GM19025 (cell line): ENCODE measurements at regions not wholly inside any gene's neighbourhood (a gene's known extent, or its start where the extent isn't known, plus 50 kb on each side); places are given as distances from the start of the nearest gene placed in this dataset.
"Not testable (repeated sequence)": the region's sequence is repeated elsewhere in the genome, so short reads cannot be mapped to it uniquely, and the experiment has no call there.

ENCODE experiments used
- ATAC-seq: cut with Tn5 transposase; IDR thresholded peaks from one replicate; pipeline ENCODE4 v1.9.1; 2021; ENCODE audit warnings: mild to moderate bottlenecking, low read depth, moderate library complexity; ENCODE audit not compliant: unreplicated experiment

GRCh38 chr18:56489893-56490292 lies 148.5 kb downstream of the TXNL1 start:
- ATAC-seq, result no peak

DNA sequence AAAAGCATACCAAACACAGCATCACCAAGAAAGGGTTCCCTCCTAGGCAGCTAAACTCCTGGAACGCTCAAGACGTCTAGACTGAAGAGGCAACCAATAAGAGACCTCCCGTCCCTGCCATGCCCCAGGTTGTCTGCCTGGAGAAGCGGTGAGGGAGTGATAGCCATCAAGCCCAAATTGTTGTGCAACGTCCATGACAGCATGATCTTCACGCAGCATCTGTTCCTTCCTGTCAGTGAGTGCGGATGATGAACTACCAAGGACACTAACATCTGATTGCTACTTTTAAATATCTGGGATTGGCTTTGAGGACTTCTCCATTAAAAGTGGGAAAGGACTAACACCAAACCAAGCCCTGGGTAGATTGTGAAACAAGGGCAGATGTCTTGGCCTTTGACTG lies 149.7 kb downstream of the TXNL1 start:
- ATAC-seq, result no peak

DNA sequence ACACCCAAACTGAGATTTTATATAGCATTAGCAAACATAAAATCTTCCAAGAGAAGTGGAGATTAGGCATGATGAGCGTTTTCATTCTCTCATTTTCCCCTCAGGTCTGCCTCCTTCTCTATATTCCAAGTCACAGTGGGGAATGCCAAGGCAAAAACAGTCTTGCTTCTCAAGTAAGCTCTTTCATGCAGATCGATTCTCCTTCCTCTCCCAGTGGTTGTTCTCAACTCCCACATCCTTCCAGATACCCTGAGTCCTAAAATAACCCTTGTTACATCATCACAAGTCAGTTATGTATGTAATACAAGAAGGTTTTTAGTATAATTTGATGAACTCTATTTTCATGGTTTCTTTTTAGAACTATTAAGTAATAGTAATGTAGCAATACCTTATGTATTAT lies 150.6 kb downstream of the TXNL1 start:
- no peak for ATAC-seq

- ATAC-seq, result no peak
Measured at GRCh38 chr18:56483386-56483785, 155.0 kb downstream of the TXNL1 start.

GRCh38 chr18:56482813-56483212 lies 155.6 kb downstream of the TXNL1 start:
- not testable (repeated sequence) for ATAC-seq

- ATAC-seq, result no peak
Measured at GRCh38 chr18:56481751-56482150, 156.6 kb downstream of the TXNL1 start.

- no peak for ATAC-seq
Measured at GRCh38 chr18:56479841-56480240, 158.6 kb downstream of the TXNL1 start.

DNA sequence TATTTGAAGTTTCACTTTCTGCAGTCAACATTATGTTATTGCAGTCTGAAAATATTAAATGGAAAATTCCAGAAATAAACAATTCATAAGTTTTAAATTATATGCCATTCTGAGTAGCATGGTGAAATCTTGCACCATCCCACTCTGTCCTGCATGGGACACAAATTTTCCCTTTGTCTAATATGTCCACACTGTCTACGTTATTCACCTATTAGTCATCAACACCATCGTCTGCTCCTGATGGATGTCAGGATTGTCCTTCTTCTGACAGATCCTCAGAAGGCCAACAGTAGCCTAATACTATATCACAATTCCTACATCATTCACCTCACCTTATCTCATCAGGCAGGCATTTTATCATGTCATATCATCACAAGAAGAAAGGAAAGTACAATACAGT lies 163.1 kb downstream of the TXNL1 start:
- ATAC-seq, result no peak

DNA sequence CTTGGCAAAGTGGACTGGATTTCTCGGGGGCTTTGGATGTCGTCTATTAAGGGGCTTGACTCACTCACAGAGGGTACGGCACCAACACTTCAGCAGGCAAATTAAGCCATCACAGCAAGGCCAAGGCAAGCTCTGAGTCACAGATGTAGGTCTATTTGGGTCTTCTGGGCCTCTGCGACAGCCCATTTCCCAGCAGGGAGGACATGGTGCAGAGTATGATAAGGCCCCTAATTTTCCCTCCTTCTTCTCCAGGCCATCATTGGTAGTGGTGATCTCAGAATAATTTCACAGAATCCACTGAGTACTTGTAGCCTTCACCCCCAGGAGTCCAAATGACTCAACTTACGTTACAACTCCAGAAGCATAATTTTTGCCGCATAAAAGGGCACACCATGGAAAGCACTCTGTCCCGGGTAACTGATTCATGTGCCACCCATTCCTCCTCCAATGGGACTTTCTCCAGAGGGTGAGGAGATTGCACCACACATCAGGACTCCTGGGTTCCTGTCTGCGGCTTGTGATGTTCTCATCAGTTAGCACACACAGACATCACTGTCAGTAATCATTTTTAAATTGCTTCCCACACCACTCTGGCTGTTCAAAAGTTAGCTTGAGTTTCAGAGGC lies 164.9 kb downstream of the TXNL1 start:
- ATAC-seq, result no peak

DNA sequence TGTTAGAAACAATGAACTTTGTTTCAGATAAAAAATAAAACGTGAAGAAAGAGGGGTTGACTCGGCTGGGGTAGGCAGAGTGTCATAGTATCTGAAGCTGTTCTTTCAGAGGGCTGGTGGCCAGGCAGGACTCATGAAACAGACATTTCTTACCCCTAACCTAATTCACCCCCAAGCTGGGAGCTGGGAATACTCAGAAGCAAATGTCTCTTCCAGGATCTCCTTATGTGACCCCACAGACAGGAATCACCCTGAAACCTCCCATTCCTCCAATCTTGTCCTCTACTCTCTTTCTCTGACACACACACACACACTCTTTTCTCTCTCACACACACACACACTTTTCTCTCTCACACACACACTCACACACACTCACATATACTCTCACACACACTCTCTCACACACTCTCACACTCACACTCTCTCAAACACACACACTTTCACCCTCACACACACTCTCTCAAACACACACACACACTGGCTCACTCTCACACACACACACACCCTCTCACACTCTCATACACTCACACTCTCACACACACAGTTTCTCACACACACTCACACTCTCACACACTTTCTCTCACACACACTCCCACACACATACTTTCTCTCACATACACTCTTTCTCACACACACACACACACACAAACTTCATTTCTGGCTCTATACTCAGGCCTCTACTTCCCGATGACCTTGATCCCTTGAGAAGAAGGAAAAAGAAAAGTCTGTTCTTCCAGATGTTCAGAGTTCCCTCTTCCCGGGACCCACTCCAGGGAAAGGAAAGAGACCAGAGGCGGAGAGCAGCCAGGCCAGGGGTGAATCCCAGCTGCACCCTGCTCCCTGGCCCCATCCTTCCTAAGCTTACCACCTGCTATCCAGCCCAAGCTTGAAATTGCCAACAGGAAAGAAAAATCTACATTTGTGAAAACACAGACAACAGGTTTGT lies 167.7 kb downstream of the TXNL1 start:
- ATAC-seq, result no peak

GRCh38 chr18:56469582-56469981 lies 168.8 kb downstream of the TXNL1 start:
- ATAC-seq, result no peak

GRCh38 chr18:56468396-56468795 lies 170.0 kb downstream of the TXNL1 start:
- no peak for ATAC-seq

- no peak for ATAC-seq
Measured at GRCh38 chr18:56462276-56462675, 176.1 kb downstream of the TXNL1 start.

DNA sequence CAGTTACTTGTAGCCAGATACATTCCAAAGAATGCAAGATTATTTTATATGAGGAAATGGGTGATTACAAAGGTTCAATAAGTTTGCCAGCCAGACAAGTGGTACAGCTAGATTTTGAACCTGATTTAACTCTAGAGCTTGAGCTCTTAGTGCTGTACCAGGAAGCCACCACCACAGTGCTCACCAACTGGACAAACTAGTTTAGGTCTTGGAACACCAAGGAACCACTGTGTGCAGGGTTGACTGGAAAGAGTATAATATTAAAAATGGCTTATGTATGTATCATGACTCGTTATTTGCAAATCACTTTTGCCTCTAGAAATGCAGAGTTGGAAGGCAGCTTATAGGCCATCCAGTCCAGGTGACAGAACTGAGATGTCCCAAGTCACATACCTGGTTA lies 177.2 kb downstream of the TXNL1 start:
- ATAC-seq, result no peak

DNA sequence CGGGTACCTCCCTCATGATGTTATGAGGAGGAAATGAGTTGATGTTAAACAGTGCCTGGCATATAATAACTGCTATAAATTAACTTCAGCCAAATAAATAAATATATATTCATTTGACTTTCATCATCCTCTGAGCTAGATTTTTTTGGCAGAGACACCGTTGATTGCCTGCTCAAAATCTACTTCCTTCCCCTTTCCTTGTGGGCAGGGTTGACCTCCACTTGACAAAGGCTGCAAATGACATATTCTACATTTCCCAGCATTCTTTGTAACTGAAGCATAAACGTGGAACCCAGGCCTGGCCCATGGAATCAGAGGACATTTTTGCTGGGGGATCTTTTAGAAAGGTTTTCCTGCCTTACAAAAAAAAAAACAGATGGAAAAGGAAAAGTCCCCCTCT lies 177.8 kb downstream of the TXNL1 start:
- no peak for ATAC-seq

DNA sequence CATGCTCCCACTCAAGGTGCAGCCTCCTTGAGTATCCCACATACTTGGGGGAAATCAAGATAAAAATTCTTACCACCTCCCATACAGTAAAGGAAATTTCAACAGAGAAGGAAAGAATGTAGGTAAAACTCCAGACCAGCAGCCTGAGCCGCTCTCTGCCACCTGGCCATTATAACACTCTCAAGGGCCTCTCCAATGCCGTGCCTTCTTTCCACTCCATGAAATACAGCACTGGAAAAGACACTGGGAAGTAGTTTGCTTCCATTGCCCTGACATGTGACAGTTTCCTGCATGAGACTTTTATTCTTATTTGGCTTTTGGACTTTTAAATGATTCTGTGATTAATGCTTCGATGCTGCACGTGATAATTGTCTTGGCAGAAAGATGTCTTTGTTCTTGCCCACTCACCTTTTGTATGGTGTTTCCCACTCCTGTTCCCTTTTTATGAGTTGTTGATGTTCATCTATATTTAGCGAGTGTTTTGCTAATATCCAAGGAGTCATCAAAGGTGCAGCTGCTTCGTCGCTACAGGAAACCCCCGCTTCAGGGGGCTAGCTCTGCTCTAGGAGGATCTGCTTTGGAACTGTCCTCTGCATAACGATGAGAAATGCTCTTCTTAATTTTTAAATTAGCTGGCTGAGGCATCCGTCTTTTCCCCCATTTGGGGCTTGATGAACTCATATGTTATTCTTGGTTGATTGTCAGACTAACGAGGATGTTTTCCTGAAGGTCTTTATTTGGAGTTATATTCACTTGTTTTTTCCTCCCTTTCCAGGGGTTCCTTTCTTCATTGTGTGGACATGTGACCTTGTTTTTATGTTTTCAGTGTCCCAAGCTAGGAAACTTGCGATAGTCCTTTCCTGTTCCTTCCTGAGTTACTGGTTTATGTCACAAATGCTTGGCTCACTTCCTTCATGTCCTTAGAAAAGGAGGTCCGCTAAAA lies 179.4 kb downstream of the TXNL1 start:
- no peak for ATAC-seq

GRCh38 chr18:56455874-56456273 lies 182.5 kb downstream of the TXNL1 start:
- ATAC-seq, result no peak

DNA sequence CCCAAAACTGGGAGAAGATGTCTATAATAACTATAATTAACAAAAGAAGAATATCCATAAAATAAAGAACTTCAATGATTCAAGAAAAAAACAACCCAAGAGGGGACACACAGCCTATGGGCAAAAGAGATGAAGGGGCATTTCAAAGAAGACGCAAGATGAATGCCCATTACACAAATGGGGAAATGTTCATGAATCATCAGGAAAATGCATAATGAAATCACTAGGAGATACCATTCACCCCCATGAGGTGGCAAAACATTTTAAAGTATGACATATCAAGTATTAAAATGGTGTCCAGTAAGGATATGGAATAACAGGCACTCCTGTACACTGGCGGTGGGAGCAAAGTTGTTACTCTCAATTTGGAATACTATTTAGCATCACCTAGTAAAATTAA lies 183.3 kb downstream of the TXNL1 start:
- ATAC-seq, result no peak

DNA sequence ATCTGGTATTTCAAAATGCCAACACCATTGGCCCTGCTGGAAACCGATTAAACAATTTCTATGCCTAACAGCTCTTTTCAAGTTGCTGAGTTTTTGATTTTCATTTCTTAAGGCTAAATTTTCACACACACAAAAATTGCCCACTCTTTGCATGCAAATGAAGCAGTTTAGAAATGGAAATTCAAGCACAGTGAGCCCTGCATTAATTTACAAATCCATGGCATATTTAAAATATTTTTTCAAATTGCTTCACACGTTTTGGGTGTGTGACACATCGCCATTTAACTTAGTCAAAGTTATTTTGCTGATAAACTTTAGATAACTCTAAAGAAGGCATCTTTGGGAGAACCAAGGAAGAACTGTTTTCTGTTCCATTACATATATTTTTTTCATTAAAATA lies 184.8 kb downstream of the TXNL1 start:
- no peak for ATAC-seq

GRCh38 chr18:56451188-56451587 lies 187.2 kb downstream of the TXNL1 start:
- no peak for ATAC-seq

DNA sequence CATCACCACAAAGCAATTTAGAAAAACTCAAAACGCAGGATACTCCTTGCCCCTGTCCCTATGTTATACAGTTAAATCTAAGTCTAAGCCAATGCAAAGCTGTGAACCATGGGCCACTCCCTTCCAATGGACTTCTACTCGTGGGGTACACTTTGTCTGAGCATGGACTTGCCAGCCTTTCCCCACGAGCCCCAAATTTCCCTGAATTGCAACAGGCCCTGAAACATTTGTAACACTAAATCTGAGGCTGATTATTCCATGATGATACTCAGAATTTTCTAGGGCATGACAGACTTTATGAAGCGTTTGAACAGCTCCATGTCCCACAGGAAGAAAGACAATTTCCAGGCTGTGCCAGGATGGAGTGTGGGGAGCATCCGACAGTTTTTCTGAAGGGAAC lies 189.6 kb downstream of the TXNL1 start:
- ATAC-seq, result no peak
